Suppressor macrophage (primary cell): ENCODE measurements at regions not wholly inside any gene's neighbourhood (a gene's known extent, or its start where the extent isn't known, plus 50 kb on each side); places are given as distances from the start of the nearest gene placed in this dataset.
"Not testable (repeated sequence)": the region's sequence is repeated elsewhere in the genome, so short reads cannot be mapped to it uniquely, and the experiment has no call there.

Experiments used
- DNase-seq, 4 experiments: peaks; one replicate each; pipeline ENCODE4 v3.0.0-alpha.2; 2020 to 2022

- DNase-seq, result not testable (repeated sequence)
Measured at GRCh38 chr7:76971201-76971600, 61.0 kb downstream of the SPDYE17 start.

- DNase-seq, result peak in 3 of 4 experiments; percentile 4 to 50 (median 26)
Measured at GRCh38 chr7:76969892-76970291, 62.3 kb downstream of the SPDYE17 start.

- not testable (repeated sequence) for DNase-seq
Measured at GRCh38 chr7:76965731-76966548, 66.2 kb downstream of the SPDYE17 start.

GRCh38 chr7:76964050-76964449, 68.1 kb downstream of the SPDYE17 start:
- not testable (repeated sequence) for DNase-seq

DNA sequence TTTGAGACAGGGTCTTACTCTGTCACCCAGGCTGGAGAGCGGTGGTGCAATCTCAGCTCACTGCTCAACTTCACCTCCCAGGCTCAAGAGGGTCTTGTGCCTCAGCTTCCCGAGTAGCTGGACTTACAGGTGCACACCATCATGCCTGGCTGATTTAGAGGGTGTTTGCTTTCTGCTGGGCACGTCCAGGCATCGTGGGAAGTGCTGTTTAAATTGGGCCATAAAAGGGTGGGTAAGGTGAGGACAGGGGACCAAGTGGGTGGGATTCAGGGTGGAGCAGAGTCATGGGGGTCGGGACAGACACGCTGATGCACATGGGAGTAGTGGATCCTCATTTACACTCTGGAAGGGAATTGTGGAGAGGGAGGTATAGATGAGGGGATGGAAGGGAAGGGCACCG, 69.1 kb downstream of the SPDYE17 start:
- DNase-seq, result not testable (repeated sequence)

DNA sequence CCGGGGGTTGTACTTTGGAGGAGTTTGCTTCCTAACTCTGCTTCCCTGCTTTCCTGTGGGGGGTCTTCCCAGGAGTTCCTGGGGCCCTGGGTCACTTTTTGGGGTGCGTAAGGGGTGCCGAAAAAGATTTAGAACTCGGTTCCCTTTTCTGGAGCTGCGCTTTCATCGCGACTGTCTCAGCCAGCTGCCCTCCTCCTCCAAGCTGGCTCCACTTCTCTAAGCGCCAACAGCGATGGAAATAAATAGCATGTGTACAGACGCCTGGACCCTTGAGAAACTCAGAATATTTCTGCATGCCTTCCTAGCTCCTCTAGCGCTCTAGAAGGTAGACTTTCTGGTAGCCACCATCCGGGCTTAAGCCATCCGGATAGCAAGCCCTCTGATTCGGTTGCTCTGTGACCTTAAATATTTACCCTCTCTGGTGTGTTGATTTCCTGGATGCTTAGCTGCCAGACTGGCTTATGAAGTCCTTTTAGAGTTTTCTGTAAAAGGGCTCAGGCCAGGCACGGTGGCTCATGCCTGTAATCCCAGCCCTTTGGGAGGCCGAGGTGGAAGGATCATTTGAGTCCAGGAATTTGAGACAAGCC, 71.7 kb downstream of the SPDYE17 start:
- not testable (repeated sequence) for DNase-seq

DNA sequence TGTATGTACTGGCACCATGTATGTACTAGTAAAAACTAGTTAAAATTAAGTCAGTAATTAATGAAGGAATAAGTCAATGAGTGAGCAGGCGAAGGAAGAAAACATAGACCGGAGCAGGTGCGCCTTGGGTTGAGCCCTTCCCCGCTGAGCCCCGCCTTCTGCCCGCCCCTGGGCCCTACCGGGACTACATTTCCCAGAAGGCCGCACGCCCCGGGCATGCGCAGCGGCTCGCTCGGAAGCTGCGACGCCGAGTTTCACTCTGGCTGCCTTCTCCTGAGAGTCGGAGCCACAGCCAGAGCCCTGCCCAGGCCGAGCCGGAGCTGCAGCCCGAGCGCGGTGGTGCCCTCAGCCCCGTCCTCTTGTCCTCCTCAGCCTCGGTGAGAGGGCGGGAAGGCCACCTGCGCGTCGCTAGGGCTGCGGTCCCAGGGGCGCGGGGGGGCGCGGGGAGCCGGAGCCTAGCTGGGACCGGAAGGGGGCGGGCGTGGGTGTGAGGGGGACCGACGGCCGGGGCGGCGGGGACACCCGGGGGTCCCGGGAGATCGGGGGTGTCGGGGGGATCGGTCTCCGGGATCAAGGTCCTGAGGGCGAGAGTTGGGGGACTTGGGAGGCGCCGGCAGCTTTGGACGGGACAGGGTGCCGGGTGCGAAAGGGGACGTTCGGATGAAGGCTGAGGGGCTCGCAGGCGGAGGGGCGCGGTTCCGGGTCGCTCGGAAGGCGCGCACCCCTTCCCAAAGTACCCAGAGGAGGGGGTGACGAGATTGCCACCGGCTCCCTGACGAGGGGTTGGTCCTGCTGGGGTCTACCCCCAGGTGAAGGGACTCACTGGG, 72.4 kb downstream of the SPDYE17 start:
- not testable (repeated sequence) for DNase-seq

DNA sequence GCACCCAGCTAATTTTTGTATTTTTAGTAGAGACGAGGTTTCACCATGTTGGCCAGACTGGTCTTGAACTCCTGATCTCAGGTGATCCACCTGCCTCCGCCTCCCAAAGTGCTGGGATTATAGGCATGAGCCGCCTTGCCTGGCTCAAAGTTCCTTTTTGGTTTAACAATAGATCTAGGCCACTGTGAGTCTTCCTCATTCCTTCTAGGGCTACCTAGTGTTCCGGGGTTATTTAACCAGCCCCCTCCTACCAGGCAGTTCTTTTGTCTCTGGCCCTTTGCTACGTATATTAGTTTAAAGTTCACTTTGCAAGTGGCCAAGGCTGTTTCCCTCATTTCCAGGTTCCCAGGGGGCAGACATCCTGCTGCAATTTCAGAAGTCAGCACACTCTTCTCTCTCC, 75.6 kb downstream of the SPDYE17 start:
- DNase-seq, result not testable (repeated sequence)

- not testable (repeated sequence) for DNase-seq
Measured at GRCh38 chr7:76955124-76955523, 77.0 kb downstream of the SPDYE17 start.

DNA sequence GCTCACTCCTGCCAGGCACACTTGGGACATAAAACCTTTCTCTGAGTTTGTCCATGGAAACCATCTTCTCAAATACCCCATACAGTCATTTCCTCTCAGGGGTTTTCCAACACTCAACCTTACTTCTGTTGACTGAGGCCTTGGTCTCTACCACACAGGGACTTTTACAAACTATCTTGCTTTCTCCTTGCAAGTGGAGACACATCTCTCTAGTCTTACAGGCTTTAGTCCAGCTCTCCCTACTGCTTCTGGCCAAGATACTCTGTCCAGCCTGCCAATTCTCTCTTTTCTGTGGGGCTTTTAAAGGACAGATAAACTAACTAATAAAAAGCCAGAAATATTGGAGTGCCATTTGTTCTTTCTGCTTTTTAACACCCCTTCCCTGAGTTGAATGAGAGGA, 87.6 kb downstream of the SPDYE17 start:
- DNase-seq, result not testable (repeated sequence)

DNA sequence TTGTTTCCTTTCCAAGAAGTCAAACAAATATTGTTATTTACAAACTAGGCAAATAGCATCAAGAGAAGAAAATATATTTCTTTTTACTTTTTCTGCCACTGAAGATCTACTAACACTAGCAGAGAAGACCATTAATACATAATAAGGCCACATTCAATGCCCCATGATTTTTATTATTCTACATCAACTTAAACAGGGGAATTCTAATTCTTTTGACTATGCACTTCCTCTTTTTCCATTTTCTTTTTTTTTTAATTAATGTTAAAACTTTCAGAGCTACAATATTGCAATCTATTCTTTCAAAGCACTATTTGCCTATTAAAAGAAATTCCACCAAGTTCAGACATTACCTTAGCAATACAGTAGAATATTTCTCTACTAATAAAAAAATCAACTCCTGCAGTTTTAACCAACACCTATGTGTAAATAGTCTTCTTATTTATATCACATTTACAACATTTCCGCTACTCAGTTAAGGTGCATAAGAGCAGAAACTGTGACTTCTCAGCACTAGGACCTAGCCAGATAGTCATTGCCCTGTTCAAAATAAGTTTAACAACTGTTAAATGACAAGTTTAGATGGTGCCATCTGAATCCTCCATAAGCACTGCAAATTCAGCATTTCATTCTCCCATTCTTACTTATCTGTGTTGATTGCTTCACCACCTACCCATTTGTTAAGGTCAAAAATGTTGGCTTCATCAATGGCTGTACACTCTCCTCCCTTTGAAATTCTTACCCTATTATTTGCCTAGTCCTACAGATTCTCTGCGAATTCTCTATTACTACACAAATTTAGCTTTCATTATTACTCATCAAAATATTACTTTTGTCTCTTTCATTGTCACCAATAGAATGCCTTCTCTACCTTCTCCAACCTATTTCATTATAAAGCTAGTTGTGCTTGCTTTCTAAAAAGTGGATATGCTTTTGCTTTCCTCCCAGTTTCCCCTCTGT, 90.1 kb downstream of the SPDYE17 start:
- not testable (repeated sequence) for DNase-seq

GRCh38 chr7:76937781-76938180, 94.4 kb downstream of the SPDYE17 start:
- not testable (repeated sequence) for DNase-seq

DNA sequence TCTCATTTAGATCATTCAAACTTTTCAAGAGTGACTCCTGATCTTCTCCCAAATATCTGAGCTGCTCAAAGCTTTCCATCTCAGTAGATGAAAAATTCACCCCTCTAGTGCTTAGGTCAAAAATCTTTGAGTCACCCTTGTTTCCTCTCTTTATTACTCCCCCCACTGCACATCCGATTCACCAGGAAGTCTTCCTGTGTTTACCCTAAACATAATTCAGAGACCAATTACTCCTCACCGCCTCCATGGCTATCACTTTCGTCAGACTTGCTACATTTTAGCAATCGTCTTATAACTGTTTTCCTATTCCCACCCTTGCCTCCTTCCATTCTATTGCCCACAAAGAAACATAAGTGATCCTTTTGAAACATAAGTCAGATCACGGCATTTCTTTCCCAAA, 94.8 kb downstream of the SPDYE17 start:
- not testable (repeated sequence) for DNase-seq

DNA sequence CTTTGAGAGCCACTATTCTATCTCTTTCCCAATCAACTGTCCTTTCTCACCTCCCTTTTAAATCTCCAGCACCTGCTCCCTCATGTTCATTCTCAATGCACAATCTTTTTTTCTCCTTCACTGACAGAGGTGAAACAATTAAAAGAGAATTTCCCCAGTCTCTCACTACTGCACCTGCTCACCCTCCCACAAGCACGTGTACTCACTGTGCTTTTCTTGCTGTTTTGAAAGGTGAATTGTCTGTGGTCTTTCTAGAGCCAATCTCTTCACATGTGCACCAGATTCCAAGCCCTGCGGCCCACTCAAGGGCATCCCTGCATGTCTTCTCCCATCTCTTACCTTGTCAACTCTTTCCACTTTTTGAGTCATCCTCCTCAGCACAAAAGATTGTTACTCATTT, 95.8 kb downstream of the SPDYE17 start:
- DNase-seq, result not testable (repeated sequence)

GRCh38 chr7:76934711-76935110, 97.5 kb downstream of the SPDYE17 start:
- not testable (repeated sequence) for DNase-seq

GRCh38 chr7:76932957-76933356, 99.2 kb downstream of the SPDYE17 start:
- not testable (repeated sequence) for DNase-seq

DNA sequence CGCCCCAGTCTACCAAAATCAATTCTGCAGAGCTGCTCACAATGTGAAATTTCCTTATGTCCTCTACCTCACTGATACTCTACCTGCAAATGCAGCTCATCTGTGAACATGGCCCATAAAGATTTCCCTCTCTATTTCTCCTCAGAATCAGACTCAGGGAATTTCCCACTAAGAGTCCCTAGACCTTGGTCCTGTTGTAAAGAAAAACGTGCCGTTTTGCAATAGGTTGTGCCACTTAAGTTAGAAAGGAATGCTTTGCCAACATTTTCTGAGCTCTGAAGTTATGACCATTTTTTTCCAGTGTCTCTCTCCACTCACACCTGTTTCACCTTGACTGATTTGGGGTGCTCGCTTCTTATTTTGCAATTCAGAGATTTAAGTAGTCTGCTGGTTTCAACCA, 100.7 kb downstream of the SPDYE17 start:
- not testable (repeated sequence) for DNase-seq

DNA sequence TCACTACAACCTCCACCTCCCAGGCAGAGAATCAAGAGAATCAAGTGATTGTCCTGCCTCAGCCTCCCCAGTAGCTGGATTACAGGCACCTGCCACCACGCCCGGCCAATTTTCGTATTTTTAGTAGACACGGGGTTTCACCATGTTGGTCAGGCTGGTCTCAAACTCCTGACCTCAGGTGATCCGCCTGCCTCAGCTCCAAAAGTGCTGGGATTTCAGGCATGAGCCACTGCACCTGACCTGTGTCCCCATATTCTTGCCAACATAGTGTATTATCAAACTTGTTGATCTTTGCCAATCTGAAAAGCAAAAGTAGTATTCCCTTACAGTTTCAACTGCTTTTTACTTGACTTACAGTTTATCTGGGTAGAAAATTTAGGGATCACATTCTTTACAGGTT, 101.7 kb downstream of the SPDYE17 start:
- DNase-seq, result not testable (repeated sequence)

DNA sequence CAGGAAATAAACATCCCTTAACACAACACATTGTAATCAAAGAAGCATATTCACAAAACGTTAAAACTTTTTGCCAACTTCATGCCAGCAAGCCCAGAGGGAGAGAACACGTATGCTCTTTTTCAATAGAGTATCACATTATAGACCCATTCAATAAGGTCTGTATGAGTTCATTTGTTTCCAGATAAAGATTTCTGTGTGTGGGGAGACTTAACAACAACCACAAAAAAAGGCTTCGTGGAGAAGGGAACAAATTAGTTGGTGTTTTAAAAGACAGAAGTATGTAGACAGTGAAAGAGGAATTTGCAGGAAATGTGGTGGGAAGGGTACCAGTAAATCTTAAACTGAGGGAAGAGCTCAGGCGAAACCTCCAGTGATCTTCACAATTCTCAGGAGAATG, 103.4 kb downstream of the SPDYE17 start:
- peak in 2 of 4 experiments; percentile 5 to 25 for DNase-seq

- DNase-seq, result peak; percentile 48 to 80 (median 59)
Measured at GRCh38 chr7:76927741-76928393, 104.3 kb downstream of the SPDYE17 start.

- DNase-seq, result not testable (repeated sequence)
Measured at GRCh38 chr7:76926416-76926815, 105.7 kb downstream of the SPDYE17 start.
